ENCODE measurements at regions not wholly inside any gene's neighbourhood (a gene's known extent, or its start where the extent isn't known, plus 50 kb on each side); places are given as distances from the start of the nearest gene placed in this dataset.
"Not testable (repeated sequence)": the region's sequence is repeated elsewhere in the genome, so short reads cannot be mapped to it uniquely, and the experiment has no call there.

GRCh38 chr12:94916663-94917062 lies 86.8 kb downstream of the NDUFA12 start:
- H3K4me3 ChIP-seq (ENCODE audit: low read depth, low read length) = no peak overlapping the region

GRCh38 chr12:94909663-94910062 lies 93.8 kb downstream of the NDUFA12 start:
- no peak overlapping the region for H3K4me3 ChIP-seq (ENCODE audit: low read depth, low read length)

GRCh38 chr12:94905749-94906148 lies 97.7 kb downstream of the NDUFA12 start:
- not testable (repeated sequence) for H3K4me3 ChIP-seq (ENCODE audit: low read depth, low read length)

- H3K4me3 ChIP-seq (ENCODE audit: low read depth, low read length) = no peak overlapping the region
These were observed 103.0 kb downstream of the NDUFA12 start for GRCh38 chr12:94900496-94900895.

GRCh38 chr12:94898388-94898787 lies 105.1 kb downstream of the NDUFA12 start:
- no peak overlapping the region for H3K4me3 ChIP-seq (ENCODE audit: low read depth, low read length)

- no peak overlapping the region for H3K4me3 ChIP-seq (ENCODE audit: low read depth, low read length)
These were observed 110.8 kb downstream of the NDUFA12 start for GRCh38 chr12:94892544-94893267.

GRCh38 chr12:94889445-94890210 lies 113.9 kb downstream of the NDUFA12 start:
- H3K4me3 ChIP-seq (ENCODE audit: low read depth, low read length) = no peak overlapping the region

- no peak overlapping the region for H3K4me3 ChIP-seq (ENCODE audit: low read depth, low read length)
These were observed 124.0 kb downstream of the NDUFA12 start for GRCh38 chr12:94879542-94879941.

GRCh38 chr12:94875525-94875924 lies 128.0 kb downstream of the NDUFA12 start:
- H3K4me3 ChIP-seq (ENCODE audit: low read depth, low read length) = no peak overlapping the region

- H3K4me3 ChIP-seq (ENCODE audit: low read depth, low read length) = no peak overlapping the region
These were observed 128.8 kb downstream of the NDUFA12 start for GRCh38 chr12:94874518-94875302.

- H3K4me3 ChIP-seq (ENCODE audit: low read depth, low read length) = peak overlapping the region; percentile 54
These were observed 129.6 kb downstream of the NDUFA12 start for GRCh38 chr12:94873734-94874517.

GRCh38 chr12:94872971-94873733 lies 130.3 kb downstream of the NDUFA12 start:
- H3K4me3 ChIP-seq (ENCODE audit: low read depth, low read length) = peak overlapping the region; percentile 54

GRCh38 chr12:94872671-94872970 lies 130.9 kb downstream of the NDUFA12 start:
- peak overlapping the region; percentile 54 for H3K4me3 ChIP-seq (ENCODE audit: low read depth, low read length)

- no peak overlapping the region for H3K4me3 ChIP-seq (ENCODE audit: low read depth, low read length)
These were observed 131.4 kb downstream of the NDUFA12 start for GRCh38 chr12:94872007-94872653.

- H3K4me3 ChIP-seq (ENCODE audit: low read depth, low read length) = no peak overlapping the region
These were observed 133.0 kb downstream of the NDUFA12 start for GRCh38 chr12:94870511-94870910.

- H3K4me3 ChIP-seq (ENCODE audit: low read depth, low read length) = no peak overlapping the region
These were observed 135.3 kb downstream of the NDUFA12 start for GRCh38 chr12:94868161-94868560.

GRCh38 chr12:94867066-94867855 lies 136.2 kb downstream of the NDUFA12 start:
- no peak overlapping the region for H3K4me3 ChIP-seq (ENCODE audit: low read depth, low read length)

- no peak overlapping the region for H3K4me3 ChIP-seq (ENCODE audit: low read depth, low read length)
These were observed 138.5 kb downstream of the NDUFA12 start for GRCh38 chr12:94864987-94865386.
